ENCODE measurements at regions not wholly inside any gene's neighbourhood (a gene's known extent, or its start where the extent isn't known, plus 50 kb on each side); places are given as distances from the start of the nearest gene placed in this dataset.

GRCh38 chr2:88834866-88835265 lies 143.4 kb downstream of the RPIA start:
- DNase-seq: no peak

DNA sequence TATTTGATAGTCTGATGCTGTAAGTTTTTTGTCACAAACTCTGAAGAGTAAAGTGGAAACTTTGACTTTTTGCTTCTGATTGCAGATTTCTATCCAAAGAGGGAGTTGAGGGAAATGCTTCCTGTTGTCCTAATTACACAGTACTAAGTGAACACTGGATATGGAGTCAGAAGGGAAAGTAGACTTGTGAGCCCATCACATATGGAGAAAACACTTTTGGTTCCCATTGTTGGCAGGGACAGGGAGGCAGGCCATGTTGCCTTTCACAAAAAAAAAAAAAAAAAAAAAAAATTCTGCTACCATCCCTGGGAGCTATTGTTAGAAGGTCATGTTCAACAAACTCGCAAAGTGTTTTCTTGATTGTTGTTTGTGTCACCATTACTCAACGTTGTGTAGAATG lies 144.3 kb downstream of the RPIA start:
- DNase-seq: no peak

DNA sequence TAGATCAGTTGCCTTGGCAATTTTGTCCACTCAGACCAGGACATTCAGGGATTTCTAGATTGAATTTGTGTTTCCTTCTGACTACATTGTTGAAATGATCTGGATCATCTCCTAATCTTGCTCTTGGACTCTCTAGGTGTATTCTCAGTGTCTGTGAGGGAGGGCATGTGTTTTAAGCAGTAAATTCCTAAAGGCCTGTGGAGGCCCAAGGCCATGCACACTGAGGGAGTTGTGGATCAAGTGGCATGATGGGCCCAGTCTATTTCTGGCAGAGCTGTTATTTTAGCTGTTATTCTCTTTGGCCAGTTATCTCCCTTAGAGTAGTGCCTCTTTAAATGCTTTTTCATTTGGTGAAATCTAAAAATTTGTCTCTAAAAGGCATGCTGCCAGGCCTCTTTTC lies 144.9 kb downstream of the RPIA start:
- no peak for DNase-seq

DNA sequence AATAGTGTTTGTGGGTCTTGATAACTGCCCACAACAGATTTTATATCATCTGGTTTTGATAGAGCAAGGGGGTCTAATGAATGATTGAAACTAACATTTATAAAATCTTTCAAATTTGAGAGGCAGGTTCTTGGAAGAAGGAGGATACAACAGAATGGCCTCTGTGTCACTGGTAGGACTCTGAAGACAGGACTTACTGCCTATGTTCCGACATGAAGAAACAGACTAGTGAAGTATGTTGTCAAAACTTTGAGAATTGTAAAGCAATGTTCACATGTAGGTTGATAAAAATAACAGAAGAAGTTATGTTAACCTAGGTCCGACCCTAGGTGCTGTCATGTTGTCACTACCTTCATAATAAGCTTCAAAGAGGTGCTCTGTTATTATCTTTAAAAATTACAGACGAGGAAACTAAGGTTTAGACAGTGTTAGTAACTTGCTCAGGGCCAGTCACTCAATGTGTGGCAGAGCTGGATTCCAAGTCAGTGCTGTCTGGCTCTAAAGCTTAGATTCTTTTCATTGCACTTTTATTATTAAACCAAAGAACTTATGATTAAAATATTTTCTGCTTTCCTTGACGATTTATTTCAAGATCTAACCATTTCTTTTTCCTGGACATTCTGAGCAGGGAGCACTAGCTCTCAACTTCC lies 146.2 kb downstream of the RPIA start:
- no peak for DNase-seq

DNA sequence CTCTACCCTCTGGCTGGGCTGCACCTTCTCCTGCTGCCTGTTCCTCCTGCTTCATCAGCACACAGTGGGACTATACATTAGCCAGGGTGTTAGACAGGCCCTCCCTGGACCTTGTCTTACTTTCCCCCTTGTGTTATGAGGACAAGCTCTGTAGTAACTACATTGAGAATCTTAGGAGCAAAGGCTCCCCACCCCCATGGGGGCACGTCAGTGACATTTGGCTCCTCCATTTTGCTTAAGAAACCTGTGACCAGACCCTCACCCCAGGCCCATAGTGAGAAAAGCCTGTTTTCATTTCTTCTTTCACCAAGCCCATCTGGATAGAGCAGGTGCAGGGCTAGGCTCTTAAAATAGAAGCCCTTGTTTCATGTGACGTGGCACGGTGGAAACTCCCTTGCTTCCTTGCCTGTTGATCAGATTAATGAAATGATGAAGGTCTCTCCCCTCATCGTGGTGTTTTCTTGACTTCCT lies 146.7 kb downstream of the RPIA start:
- no peak for DNase-seq

DNA sequence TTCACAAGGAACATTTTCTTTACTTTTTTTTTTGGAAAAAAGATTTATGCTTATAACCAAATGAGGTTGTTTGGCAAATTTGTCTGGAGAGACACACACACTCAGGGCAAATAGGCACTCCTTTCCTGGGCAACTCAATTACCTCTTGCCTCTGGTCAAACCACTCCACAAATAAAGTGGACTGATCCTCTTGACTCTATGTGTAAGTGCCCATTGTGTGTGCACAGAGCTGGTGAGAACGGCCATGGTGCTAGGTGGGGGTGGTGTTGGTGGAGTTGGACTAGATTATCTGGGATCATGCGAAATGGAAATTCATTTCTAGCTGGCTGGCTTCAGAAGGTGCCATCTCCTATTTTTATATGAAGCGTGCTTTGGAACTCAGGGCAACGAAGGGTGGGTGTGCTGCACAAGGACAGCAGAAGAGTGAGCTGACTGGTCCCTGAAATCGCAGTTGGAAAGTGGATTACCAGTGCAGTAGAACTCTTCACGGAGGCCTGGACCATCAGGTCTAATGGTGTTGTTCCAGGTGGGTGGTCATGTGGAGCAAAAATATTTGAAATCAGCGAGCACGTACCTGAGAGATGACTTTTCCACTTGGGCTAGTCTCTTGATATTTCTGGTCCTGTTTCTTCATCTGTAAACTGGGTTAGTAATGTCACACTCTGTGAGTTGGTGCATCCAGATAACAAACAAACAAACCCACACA lies 149.9 kb downstream of the RPIA start:
- DNase-seq: no peak

- DNase-seq: no peak
These were observed 151.4 kb downstream of the RPIA start for GRCh38 chr2:88842656-88843460.

GRCh38 chr2:88843651-88844050 lies 152.2 kb downstream of the RPIA start:
- DNase-seq: no peak

GRCh38 chr2:88844960-88845359 lies 153.5 kb downstream of the RPIA start:
- no peak for DNase-seq

- DNase-seq: no peak
These were observed 154.5 kb downstream of the RPIA start for GRCh38 chr2:88845772-88846661.

- no peak for DNase-seq
These were observed 161.4 kb downstream of the RPIA start for GRCh38 chr2:88852753-88853402.

GRCh38 chr2:88853403-88853790 lies 161.9 kb downstream of the RPIA start:
- no peak for DNase-seq

- no peak for DNase-seq
These were observed 163.1 kb downstream of the RPIA start for GRCh38 chr2:88854528-88854927.

DNA sequence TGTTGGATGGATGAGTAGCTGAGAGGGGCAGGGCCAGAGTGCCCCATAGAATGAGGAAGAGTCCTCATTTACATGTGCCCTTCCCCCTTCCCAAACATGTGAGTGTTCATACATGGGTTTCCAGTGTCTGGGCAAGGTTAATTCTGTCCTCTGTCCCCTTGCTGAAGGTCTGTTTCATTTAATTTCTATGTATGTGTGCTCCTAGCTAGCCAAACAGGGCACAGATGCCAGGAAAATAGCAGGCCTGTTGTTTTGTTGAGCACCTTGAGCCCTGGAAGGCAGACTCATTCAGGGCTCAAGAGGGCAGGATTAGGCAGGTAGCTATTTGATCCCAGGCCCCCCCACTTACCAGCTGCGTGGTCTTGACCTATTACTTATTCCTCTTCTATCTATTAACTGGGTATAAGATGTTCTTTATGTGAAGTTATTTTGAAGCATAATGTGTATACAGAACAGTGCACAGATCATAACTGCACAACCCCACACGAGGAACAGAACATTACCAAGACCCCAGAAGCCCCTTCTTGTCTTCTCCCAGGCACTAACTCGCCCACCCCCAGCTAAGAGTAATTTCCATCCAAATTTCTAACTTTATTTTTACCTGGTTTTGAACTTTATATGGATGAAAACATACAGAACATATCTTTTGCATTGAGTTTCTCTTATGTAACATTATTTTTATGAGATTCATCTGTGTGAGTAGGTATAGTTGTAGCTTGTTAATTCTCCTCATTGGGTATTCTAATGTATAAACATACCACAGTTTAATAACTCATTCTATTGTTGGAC lies 164.3 kb downstream of the RPIA start:
- DNase-seq: no peak

DNA sequence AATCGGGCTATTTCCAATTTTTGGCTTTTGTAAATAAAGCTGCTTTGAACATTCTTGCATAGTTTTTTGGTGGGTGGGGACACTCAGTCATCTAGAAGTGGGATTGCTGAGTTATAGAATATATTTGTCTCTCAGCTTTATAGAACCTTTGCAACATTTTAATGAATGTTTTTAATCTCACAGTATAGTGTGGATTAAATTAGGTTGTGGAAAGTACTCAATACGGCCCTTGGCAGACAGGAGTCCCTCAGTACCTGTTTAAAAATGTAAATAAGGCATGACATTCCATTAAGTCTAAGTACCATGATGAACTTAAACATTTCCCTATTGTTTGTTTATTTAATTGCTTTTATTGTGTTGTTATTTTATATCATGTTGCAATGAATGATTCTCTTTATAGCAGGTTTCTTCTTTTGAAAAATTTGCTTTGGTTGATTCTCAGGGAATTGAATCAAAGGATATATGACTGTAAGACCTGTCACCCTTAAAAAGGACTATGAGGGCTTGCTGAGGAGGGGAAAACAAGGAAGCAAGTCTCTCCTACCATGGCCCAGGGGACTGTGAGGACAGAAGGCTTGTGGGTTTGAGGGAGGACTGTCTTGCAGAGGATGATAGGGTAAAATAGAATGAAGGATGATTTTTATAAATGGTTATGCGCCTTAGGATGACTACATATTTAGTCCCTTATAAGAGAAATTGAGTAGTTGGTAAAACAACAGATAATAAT lies 165.1 kb downstream of the RPIA start:
- DNase-seq: no peak

DNA sequence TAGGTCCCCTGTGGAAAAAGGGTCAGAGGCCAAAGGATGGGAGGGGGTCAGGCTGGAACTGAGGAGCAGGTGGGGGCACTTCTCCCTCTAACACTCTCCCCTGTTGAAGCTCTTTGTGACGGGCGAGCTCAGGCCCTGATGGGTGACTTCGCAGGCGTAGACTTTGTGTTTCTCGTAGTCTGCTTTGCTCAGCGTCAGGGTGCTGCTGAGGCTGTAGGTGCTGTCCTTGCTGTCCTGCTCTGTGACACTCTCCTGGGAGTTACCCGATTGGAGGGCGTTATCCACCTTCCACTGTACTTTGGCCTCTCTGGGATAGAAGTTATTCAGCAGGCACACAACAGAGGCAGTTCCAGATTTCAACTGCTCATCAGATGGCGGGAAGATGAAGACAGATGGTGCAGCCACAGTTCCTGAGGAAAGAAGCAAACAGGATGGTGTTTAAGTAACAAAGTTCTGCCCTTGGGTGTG lies 165.8 kb downstream of the RPIA start:
- DNase-seq: no peak

GRCh38 chr2:88857951-88858411 lies 166.5 kb downstream of the RPIA start:
- no peak for DNase-seq

GRCh38 chr2:88859461-88859860 lies 168.0 kb downstream of the RPIA start:
- DNase-seq: no peak

DNA sequence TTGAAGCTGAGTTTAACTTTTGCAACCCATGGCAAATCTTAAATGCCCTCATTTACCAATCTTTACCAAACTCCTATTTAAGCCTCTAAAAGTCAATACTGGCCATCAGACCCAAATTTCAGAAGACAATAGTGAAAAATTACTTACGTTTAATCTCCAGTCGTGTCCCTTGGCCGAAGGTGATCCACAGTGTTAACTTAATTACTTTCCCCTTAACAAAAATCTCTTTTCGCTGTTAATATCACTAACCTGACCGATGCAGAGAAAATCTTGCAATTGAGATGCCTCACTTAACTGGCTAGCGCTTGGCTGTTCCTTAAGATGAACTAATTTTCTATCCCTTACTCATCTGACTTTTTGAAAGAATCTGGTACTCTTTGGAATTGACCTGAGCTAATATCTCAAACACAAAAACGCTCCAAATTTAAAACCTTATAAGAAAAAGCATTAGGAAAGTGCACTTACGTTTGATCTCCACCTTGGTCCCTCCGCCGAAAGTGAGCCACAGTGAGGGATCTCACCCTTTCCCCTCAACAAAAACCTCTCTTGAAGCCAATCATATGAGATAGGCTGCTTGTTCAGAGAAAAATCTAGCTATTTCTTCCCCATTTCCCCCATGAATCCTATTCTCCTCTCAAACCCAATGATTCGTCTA lies 169.1 kb downstream of the RPIA start:
- DNase-seq: no peak

DNA sequence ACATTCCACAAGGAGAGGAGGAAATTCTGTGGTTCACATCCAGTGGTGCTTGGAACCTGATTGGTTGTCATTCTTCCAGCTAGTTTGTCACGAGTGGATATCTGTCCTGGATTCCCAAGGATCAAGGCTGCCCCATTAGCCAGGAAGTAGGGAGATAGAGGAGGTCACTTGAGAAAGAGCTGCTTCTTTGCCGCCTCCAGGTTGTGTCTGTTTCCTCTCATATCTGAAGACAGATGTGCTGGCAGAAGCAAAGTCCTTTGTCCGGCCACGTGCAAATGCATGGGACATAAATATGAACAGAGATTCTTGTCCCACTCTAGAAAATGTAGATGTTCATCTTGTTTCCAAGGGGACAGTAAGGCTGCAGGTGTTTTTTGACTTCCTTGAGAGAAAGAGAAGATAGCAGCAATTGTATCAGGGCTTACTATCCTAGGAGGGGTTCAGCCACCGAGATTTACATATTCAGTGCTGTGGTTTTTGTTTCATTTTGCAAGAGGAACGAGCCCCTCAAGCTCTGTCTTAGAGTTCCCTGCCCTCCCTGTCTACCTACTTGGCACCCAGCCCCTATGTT lies 174.4 kb downstream of the RPIA start:
- DNase-seq: no peak

All from activated CD4-positive, alpha-beta T cell treated with anti-CD3 and anti-CD28 coated beads, Interleukin-2, amount 50 U/mL, for 1 hour (primary cell).